ENCODE measurements at regions not wholly inside any gene's neighbourhood (a gene's known extent, or its start where the extent isn't known, plus 50 kb on each side); places are given as distances from the start of the nearest gene placed in this dataset.

GRCh38 chr2:111250448-111251030 lies 129.8 kb downstream of the BCL2L11 start:
- TF ChIP-seq ESRRG (CRISPR knock-in tag; IDR thresholded peaks at IDR 0.05), result no peak
- TF ChIP-seq PATZ1 (CRISPR knock-in tag; IDR thresholded peaks at IDR 0.05; ENCODE audit: borderline replicate concordance), result no peak
- no peak for TF ChIP-seq ZC3H10 (CRISPR knock-in tag; IDR thresholded peaks at IDR 0.05)
- no peak for TF ChIP-seq ZNF70 (CRISPR knock-in tag; IDR thresholded peaks at IDR 0.05)
- no peak for TF ChIP-seq CREB5 (CRISPR knock-in tag; IDR thresholded peaks at IDR 0.05; ENCODE audit: low read depth)
- no peak for TF ChIP-seq ARNTL (CRISPR knock-in tag; IDR thresholded peaks at IDR 0.05; ENCODE audit: borderline replicate concordance, low read depth)

Measured in SK-N-SH treated with all-trans-retinoic acid at 6 μM for 48 hours (cell line).